ENCODE measurements at regions not wholly inside any gene's neighbourhood (a gene's known extent, or its start where the extent isn't known, plus 50 kb on each side); places are given as distances from the start of the nearest gene placed in this dataset.

DNA sequence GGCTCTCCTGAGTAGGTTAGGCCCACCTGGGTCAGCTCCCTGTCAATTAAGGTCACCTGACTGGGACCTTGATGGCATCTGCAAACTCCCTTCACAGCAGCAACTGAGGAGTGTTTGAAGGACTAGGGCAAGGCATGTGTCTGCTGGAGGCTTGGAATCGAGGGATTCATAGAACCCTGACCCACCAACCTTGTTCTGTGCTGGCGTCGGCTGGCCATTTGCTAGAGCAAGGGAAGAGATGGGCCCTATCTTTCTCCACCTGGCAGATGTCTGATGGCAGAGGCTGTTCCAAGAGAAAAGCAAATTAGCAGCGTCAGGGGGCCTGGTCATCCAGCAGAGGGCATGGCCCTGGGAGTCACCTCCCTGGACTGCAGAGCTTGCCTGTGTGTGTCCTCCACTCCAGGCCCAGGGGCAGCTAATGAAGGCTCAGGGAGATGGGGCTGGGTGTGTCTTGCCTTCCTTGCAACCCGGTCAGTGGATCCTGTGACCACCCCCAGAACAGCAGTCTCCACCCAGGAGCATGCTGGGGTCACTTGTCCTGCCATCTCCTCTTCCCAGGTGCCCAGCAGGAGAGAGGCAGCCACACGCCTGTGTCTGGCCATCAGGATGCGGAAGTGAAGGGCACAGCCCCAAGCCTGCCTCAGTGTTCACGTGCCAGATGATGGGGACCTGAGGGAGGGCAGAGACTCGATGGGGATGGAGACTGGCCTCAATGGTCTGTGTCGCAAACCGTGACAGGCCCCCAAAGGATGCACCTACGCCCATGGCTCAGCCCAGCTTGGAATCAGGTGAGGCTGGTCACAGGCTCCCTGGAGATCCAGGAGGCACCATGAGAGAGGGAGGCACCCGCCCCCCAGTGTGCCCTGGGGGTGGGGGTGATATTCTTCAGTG lies 53.9 kb downstream of the BARX1 start:
- no peak for DNase-seq (ENCODE audit: low spot score)

DNA sequence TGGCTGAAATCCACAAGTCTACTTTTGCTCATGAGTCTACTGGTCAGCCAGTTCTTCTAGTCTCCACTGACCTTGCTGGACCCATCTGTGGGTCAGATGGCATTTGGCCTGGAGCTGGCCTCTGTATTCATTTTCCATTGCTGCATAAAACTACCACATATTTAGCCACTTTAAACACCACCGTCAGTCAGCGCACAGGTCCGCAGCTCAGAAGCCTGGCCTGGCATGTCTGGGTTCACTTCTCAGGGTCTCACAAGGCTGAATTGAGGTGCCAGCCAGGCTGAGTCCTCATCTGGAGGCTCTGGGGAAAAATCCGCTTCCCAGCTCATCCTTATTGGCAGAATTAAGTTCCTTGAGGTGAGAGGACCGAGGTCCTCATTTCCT lies 54.7 kb downstream of the BARX1 start:
- no peak for DNase-seq (ENCODE audit: low spot score)

DNA sequence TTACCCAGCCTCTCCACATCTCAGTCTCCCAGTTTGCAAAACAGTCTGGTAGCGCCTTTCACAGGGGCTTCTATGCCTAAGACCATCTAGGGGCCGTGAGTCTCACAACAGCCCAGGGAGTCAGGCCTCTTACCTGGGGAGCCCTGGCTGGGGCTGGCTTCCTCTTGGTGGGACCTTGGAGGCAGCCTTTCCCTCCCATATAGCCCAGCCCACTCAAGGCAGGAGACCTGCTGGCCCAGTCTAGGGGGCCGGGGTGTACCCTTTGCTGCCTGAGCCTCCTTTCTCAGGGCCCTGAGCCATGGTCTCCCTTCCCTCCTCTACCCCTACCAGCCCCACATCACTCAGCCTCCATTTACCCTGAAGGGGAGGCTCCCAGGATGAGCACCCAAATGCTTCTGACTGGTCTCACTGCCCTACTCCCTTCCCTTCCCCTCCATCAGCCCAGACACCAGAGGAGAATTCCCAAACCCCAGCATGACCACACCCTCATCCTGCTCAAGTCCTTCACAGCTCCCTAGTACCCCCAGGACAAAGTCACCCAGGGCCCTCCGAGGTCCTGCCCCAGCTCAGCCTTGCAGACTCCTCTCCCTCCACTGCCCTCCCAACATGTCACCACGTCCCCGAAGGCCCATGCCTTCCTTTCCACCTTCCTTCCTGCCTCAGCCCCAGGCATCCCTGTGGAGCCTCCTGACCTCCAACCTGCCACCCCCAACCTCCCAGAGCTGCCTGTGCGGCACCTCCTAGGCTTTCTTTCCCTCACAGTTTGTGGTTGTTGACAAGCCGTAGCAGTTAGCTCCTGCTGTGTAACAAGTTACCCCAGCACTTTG lies 55.3 kb downstream of the BARX1 start:
- DNase-seq (ENCODE audit: low spot score): no peak

DNA sequence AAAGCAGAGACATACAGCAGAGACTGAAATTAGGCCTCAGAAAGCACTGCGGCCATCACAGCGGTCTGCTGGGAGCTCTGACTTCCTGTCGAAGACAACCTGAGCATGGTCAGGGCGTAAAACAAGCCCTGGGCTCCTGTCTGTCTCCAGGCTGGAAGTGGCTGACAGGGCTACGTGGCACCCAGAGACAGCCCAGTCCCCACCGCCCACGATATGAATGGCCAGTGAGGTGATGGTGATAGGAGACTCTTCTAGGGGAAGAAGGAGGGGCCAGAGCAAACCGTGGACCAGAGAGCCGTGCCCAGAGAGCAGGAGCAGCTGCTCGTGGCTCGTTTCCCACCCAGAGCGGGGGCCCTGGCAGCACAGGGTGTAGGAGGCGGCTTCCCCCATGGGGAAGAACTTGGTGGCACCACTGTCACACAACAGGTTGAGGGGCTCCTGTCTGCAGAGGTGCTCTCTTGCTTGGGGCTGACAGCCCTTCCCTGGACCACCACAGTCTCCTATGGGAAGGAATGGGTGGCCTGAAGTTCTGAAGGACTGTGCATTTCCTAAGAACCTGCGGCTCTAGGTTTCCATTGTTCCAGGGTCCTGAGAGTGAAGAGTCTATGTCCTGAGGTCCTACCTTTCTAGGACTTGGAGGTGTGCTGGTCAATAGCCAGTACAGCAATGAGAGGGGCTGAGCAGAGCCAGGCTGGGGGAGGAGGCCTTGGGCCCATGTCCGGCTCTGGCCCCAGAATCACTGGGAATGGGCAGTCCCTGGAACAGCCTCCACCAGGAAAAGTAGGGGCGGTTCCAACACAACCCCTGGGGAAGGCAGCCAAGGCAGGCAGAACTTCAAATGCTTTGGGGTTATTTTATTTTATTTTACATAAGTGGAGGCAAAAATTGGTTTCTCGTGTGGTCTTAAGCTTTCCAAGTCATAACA lies 56.4 kb downstream of the BARX1 start:
- no peak for DNase-seq (ENCODE audit: low spot score)

DNA sequence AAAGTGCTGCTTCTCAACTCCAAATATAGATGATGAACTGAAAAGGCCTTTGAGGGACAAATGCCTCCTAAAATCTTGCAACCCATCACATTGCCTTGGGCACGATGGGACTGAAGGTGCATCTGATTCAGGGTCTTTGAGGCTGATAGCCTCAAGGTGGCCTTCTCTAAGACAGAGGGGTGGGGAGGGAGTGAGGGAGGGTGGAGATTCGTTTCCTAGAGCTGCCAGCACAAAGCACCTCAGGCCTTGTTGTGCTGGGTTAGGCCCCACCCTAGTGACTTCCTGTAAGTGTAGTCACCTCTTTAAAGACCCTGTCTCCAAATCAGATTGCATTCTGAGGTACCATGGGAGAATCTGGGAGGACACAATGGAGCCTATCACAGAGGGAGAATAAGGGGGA lies 57.1 kb downstream of the BARX1 start:
- peak; percentile 10 for DNase-seq (ENCODE audit: low spot score)

DNA sequence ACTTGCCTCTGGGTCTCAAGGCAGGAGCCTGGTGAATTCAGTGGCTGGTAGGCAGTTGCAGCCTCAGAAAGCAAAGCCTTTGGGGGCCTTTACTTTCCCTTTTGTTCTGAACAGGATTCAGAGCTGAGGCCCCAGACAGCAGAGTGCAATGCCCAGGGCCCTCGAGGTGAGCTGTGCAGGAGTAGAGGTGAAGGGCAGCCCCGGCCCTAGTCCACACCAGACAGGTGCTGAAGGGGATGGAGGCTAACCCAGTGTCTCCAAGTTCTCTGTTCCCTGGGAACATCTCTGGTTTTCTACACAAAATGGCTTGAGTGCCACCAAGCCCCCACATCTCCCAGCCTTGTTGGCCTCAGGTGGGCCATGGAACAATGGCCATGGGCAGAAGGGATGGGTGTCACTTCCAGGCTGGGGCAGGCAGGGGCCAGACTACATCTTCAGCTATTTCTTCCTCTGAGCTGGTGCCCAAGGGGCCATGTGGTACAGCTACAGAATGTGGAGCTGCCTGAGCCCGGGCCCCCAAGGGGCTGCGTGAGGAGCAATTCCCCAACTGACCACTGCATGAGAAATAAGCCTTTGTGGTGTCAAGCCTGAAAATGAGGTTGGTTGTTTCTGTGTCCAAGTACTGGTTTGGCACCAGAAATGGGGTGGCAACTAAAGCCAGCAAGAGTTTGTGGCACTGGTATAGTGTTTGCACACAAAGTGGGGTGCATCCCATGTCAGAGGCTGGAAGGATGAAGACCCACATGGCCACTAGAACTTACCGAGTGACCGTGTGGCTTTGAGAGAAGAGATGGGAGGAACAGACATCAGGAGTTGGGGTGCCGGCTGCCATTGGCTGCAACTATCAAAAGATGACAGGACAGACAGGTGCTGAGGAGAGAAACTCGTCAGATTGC lies 57.8 kb downstream of the BARX1 start:
- DNase-seq (ENCODE audit: low spot score): no peak

DNA sequence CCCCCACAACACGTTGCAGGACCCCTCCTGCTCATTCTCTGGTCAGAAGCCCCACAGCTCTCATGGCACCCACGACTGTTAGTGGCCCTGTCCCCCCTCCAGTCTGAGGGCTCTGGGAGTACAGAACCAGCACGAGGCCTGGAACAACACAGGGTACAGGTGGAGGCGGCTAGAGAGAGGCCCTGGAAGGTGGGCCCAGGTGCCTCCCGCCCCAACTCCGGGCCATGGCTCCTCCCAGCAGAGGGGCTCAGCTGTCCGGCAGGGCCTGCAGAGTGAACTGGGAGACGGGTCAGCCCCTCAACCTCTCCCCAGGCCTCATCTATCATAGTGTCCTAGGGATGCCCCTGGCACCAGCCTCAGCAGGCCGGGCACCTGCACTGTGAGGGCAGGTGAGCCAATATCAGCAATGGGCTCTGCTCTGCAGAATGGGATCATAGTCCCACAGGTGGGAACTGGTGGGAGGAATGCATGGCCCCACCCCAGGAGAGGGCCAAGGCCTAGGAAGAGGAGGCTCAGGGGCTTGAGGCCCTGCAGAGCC lies 58.6 kb downstream of the BARX1 start:
- no peak for DNase-seq (ENCODE audit: low spot score)

DNA sequence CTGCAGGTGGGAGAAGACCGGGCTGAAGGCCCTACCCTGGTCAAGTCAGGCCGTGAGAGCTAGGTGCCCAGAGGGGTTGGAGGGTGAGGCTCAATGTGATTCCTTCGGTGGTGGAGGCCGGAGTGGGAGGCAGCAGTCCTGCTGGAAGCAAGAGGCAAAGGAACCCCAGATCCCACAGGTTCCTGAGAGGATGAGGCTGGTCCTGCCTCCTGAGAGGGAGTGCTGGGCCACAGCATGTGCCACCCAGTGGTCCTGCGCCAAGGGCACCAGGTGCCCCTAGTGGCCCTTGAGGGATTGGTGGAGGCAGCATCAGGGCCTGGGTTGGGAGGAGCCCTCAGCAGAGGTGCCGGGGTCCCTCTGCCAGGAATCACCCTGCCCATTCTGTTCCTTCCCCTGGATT lies 59.1 kb downstream of the BARX1 start:
- no peak for DNase-seq (ENCODE audit: low spot score)

DNA sequence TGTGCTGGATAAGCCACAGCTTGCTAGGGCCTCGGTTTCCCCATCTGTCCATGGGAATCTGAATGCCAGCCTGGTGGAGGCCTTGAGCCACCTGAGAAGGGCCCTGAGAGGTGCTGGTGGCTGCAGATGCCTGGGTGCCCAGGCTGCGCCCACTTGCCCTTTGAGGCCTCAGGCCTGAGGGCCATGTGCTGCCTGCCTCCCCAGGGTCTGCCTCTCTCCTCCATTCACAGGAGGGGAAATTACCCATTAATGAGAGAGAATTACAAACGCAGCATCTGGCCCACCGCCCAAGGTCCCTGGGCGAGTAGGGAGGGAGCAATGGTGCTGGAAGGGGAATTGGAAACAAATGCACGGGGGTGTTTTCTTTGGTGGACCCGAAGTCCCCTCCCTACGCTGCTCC lies 59.6 kb downstream of the BARX1 start:
- no peak for DNase-seq (ENCODE audit: low spot score)

DNA sequence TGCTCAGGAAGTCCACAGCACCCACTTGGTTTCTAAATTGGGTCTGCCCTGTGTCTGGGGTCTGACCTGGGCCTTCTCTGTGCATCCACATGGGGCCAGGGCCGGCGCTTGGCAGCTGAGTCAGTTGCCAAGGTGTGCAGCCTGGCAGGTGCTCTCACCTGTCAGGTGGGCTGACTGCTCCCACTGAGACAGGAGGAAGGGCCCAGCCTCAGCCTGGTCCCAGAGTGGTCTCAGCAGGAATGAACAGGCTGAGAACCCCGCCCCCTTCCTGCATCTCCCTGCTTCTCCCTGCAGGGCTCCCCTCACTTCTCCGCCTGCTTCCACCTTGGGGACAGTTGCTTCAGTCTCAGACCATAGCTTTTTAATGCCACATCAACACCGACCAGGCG lies 60.5 kb downstream of the BARX1 start:
- DNase-seq (ENCODE audit: low spot score): no peak

DNA sequence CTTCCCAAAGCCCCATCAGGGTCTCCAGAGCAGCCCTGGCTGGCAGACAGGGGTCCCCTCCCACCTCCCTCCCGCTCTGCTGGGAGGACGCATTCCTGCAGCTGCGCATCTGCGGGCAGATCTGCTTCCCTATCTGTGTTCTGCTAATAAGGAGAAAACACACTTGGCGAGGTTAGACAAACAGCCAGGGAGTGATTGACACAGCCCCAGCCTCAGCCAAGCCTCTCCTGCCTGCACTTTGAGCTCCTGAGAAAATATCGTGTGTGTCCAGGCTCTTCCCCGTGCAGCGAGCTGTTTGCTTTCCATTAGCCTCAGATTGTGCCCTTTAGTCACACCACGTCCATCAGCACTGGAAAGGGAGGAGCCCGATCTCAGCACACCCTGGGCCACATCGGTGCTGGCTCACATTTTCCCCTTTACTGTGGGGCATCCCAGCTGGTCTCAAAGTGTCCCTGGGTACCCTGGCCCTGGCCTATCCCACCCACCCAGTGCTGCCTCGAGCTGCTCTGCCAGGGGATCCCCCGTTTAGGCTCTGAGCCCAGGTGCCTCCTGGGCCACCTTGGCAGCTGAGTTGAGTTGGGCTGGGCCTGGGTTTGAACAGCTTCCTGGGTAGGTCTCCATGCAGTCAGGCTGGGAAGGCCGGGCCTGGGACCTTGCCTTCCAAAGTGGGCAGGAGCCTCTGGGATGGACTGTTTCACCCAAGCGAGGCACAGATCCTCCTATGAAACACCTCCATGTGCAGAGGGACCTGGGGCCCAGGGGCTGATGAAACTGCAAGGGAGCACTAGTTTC lies 61.1 kb downstream of the BARX1 start:
- no peak for DNase-seq (ENCODE audit: low spot score)

DNA sequence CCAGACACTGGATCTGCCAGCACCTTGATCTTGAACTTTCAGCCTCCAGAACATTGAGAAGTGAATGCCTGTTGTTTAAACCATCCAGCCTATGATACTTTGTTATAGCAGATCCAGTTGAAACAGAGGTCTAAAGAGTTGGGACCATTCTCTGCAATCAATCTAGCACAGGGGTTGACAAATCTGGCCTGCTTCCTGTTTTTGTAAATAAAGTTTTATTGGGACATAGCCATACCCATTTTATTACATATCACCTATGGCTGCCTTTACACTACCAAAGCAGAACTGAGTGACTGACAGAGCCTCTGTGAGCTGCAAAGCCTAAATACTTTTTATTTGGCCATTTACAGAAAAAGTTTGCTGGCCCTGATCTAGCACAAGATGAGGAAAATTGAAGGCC lies 62.0 kb downstream of the BARX1 start:
- no peak for DNase-seq (ENCODE audit: low spot score)

DNA sequence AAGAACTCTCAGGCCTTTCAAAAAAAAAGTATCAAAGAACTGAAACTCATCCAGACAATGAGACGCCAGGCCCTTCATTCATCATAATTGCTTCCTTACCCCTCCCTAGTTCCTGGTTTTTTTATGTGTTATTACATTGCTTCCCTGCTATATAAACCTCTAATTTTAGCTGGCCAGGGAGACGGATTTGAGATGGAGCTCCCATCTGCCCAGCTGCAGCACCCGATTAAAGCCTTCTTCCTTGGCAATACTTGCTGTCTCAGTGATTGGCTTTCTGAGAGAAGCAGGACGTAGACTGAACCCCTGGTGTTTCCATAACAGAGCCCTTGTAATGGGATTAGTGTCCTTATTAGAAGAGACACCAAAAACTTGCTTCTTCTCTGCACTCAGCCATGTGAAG lies 62.4 kb downstream of the BARX1 start:
- DNase-seq (ENCODE audit: low spot score): no peak

DNA sequence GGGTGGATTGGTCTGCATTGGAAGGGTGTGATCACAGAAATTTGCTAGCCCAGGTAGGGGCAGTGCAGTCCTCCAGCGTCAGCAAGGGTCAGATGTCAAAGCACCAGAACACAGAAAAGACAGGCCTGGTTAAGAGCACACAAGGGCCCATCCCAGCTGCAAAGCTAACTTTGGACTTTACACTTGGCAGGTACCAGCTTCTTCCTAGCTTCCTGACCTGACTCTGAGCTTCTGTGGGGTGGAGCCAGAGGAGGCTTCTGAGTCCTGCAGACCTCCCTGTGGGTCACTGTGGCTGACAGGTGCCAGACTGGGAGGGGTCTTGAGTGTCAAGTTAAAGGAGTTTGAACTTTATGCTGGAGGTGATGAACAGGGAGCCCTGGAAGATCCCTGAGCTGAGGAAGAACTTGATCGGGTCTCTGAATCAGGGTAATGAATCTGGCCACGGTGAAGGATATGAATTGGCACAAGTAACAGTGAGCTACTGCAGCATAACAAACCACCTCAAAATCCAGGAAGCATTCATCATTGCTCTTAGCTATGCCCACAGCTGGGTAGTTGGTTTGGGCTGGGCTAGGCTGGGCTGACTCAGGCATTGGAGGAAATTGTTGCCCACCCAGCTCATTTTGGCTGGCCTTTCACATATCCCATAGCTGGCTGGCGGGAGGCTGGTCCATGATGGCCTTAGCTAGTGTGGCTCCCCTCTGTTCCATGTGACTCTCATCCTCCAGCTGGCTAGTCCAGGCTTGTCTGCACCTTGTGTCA lies 63.4 kb downstream of the BARX1 start:
- no peak for DNase-seq (ENCODE audit: low spot score)

DNA sequence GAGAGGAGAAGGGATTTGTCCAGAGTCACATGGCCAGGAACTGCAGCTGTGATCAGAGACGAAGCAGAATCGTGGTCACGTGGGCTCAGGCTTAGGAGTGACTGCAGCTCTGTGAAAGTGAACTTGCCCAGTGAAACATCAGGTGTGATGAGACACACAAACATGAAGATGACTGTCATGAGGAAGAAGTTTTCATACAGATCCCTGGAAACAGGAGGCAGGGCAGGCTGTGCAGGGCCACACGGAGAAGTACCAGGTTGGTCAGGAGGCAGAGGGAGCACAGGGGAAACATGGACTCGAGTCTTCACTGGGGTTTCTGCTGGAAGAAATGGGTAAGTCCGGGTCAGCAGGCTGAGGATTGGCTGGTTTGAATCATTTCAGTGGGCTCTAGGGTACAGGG lies 64.1 kb downstream of the BARX1 start:
- no peak for DNase-seq (ENCODE audit: low spot score)

DNA sequence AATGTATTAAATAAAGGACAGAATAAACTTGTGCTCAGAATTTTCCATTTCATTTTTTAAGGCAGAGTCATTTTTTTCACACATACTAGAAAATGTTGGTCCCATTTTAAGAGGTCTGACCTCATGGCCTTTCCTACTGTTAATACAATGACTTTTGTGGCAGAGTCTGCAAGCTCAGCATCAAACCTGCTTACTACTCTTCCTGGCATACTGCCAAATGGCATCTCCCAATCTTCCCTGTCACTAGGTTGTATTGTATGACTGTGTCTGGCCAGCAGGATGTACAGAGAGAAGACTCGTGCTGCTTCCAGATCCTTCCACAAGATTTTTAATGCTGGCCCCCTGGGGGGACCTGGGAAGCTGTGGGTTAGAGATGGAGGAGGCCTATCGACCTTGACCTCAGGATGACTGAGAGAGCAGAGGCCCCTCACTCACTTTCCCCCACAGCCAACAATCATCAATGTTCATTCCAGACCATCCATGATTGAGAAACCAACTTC lies 64.7 kb downstream of the BARX1 start:
- no peak for DNase-seq (ENCODE audit: low spot score)

DNA sequence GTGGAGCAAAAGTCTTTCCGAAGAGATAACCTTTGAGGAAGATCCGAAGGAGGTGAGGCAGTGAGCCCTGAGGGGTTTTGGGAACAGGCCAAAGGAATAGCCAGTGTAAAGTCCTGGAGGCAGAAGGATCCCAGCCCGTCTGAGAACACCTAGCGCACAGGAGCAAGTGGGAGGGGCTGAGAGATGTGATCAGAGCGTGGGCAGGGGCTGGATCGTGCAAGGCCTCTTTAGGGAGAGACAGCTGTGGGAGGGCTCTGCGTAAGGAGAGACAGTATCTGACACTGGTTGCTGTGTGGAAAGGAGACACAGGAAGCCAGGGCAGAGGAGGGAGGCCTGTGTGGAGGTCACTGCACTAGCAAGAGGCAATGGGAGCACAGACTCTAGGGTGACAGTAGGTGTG lies 68.2 kb downstream of the BARX1 start:
- DNase-seq (ENCODE audit: low spot score): no peak

DNA sequence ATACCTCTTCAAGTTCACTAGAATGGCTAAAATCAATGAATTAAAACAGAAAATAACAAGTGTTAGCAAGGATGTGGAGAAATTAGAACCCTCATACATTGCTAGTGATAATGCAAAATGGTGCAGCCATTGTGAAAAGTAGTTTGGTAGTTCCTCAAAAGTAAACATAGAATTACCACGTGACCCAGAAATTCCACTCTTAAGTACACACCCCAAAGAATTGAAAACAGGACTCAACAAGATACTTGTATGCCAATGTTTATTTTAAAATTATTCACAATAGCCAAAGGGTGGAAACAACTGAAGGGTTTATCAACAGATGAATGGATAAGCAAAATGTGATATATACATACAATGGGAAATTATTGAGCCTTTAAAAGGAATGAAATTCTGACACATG lies 70.3 kb downstream of the BARX1 start:
- DNase-seq (ENCODE audit: low spot score): no peak
